Colonic mucosa (tissue), 4 donors: ENCODE measurements at regions not wholly inside any gene's neighbourhood (a gene's known extent, or its start where the extent isn't known, plus 50 kb on each side); places are given as distances from the start of the nearest gene placed in this dataset.

ENCODE experiments used
- DNase-seq: peaks from one replicate; pipeline ENCODE4 v3.0.0-alpha.2; 2020
- H3K27ac ChIP-seq: fragments of 200-600 bp; one replicate; pipeline ENCODE4 v1.8.0; 2021
- H3K27me3 ChIP-seq: fragments of 200-600 bp; one replicate; pipeline ENCODE4 v1.8.0; 2021
- H3K36me3 ChIP-seq: fragments of 200-600 bp; one replicate; pipeline ENCODE4 v1.8.0; 2021
- H3K4me1 ChIP-seq: fragments of 200-600 bp; one replicate; pipeline ENCODE4 v1.8.0; 2021; ENCODE audit warnings: mild to moderate bottlenecking
- H3K4me3 ChIP-seq: fragments of 200-600 bp; one replicate; pipeline ENCODE4 v1.8.0; 2021
- H3K9ac ChIP-seq, 2 donors: one replicate each; pipeline ENCODE4 v1.7.0; 2013; ENCODE audit warnings: control low read depth in 2 of 2, low read depth in 2 of 2, low read length in 2 of 2
- H3K9me3 ChIP-seq: fragments of 200-600 bp; one replicate; pipeline ENCODE4 v1.8.0; 2021
- CTCF ChIP-seq: fragments of 200-600 bp; IDR thresholded peaks from one replicate; pipeline ENCODE4 v1.8.0; 2022; ENCODE audit warnings: antibody characterized with exemption, mild to moderate bottlenecking
- intact Hi-C: fragments of 100-400 bp; cut with DNase I; formaldehyde crosslinking; loops from one replicate; pipeline ENCODE4 v1.14.1; 2022
- donor health status: healthy.
- donor health status: DM: no; HTN: no; CAD: no.
- donor health status: DM: no; HTN: no; CAD: no.

- H3K9ac ChIP-seq: no peak overlapping the region
- H3K36me3 ChIP-seq: no peaks in the 10 kb centered on the region
- no peak for DNase-seq
- intact Hi-C loops: no loop called here
- no peak overlapping the region for H3K4me3 ChIP-seq
- H3K27ac ChIP-seq: no peak overlapping the region
- H3K27me3 ChIP-seq: no peaks in the 10 kb centered on the region
- H3K4me1 ChIP-seq: no peaks in the 10 kb centered on the region
- no peak for TF ChIP-seq CTCF
- no peaks in the 10 kb centered on the region for H3K9me3 ChIP-seq
These were observed 226.2 kb upstream of the IRF2BP2 start for GRCh38 chr1:234836045-234836681.

- no peaks in the 10 kb centered on the region for H3K36me3 ChIP-seq
- intact Hi-C loops: no loop called here
- no peak for DNase-seq
- no peak for TF ChIP-seq CTCF
- H3K4me1 ChIP-seq: no peaks in the 10 kb centered on the region
- no peak overlapping the region for H3K4me3 ChIP-seq
- no peaks in the 10 kb centered on the region for H3K9me3 ChIP-seq
- no peak overlapping the region for H3K9ac ChIP-seq
- H3K27me3 ChIP-seq: no peaks in the 10 kb centered on the region
- H3K27ac ChIP-seq: no peak overlapping the region
These were observed 225.3 kb upstream of the IRF2BP2 start for GRCh38 chr1:234835239-234835638.

- H3K27me3 ChIP-seq: no peaks in the 10 kb centered on the region
- H3K4me3 ChIP-seq: no peak overlapping the region
- TF ChIP-seq CTCF: no peak
- H3K9me3 ChIP-seq: no peaks in the 10 kb centered on the region
- H3K4me1 ChIP-seq: no peaks in the 10 kb centered on the region
- no peak overlapping the region for H3K27ac ChIP-seq
- H3K9ac ChIP-seq: no peak overlapping the region
- no peak for DNase-seq
- no peaks in the 10 kb centered on the region for H3K36me3 ChIP-seq
- intact Hi-C loops: no loop called here
These were observed 223.7 kb upstream of the IRF2BP2 start for GRCh38 chr1:234833646-234834045.

GRCh38 chr1:234833118-234833517 lies 223.1 kb upstream of the IRF2BP2 start:
- intact Hi-C loops: no loop called here
- no peaks in the 10 kb centered on the region for H3K9me3 ChIP-seq
- no peak for DNase-seq
- no peak overlapping the region for H3K4me3 ChIP-seq
- no peaks in the 10 kb centered on the region for H3K36me3 ChIP-seq
- no peaks in the 10 kb centered on the region for H3K27me3 ChIP-seq
- TF ChIP-seq CTCF: no peak
- no peak overlapping the region for H3K27ac ChIP-seq
- H3K4me1 ChIP-seq: no peaks in the 10 kb centered on the region
- H3K9ac ChIP-seq: no peak overlapping the region

GRCh38 chr1:234827656-234828055 lies 217.7 kb upstream of the IRF2BP2 start:
- intact Hi-C loops: loop anchor here (10.0 kb wide), 1 partner anchor 127 kb away; no protein-coding TSS in a partner anchor
- no peak overlapping the region for H3K27ac ChIP-seq

More at GRCh38 chr1:234827656-234828055, 217.7 kb upstream of the IRF2BP2 start:
- Histone ChIP-seq H3K36me3 (no peaks in the 10 kb centered on the region), H3K27me3 (no peaks in the 10 kb centered on the region), H3K4me3 (no peak overlapping the region), H3K9ac (peak overlapping the region in 1 of 2 donors; percentile 71), H3K9me3 (no peaks in the 10 kb centered on the region), H3K4me1 (peaks cover 2% of the 10 kb centered on the region)
- no peak for TF ChIP-seq CTCF
- no peak for DNase-seq
